GM21367 (cell line): ENCODE measurements at regions not wholly inside any gene's neighbourhood (a gene's known extent, or its start where the extent isn't known, plus 50 kb on each side); places are given as distances from the start of the nearest gene placed in this dataset.
"Not testable (repeated sequence)": the region's sequence is repeated elsewhere in the genome, so short reads cannot be mapped to it uniquely, and the experiment has no call there.

Experiments
- ATAC-seq: cut with Tn5 transposase; IDR thresholded peaks from one replicate; pipeline ENCODE4 v1.9.1; 2021; ENCODE audit not compliant: unreplicated experiment

- ATAC-seq, result no peak
Observed at GRCh38 chr6:27547157-27548075, 74.5 kb upstream of the ZNF184 start.

GRCh38 chr6:27546522-27546921, 73.6 kb upstream of the ZNF184 start:
- ATAC-seq, result no peak

- ATAC-seq, result no peak
Observed at GRCh38 chr6:27545271-27546046, 72.6 kb upstream of the ZNF184 start.

- ATAC-seq, result no peak
Observed at GRCh38 chr6:27544612-27545260, 71.8 kb upstream of the ZNF184 start.

- not testable (repeated sequence) for ATAC-seq
Observed at GRCh38 chr6:27544135-27544534, 71.2 kb upstream of the ZNF184 start.

GRCh38 chr6:27542485-27542884, 69.6 kb upstream of the ZNF184 start:
- ATAC-seq, result no peak

- no peak for ATAC-seq
Observed at GRCh38 chr6:27541933-27542297, 69.0 kb upstream of the ZNF184 start.

GRCh38 chr6:27541212-27541932, 68.5 kb upstream of the ZNF184 start:
- no peak for ATAC-seq

GRCh38 chr6:27539551-27539950, 66.6 kb upstream of the ZNF184 start:
- ATAC-seq, result no peak

GRCh38 chr6:27532820-27533538, 60.1 kb upstream of the ZNF184 start:
- ATAC-seq, result no peak

GRCh38 chr6:27531772-27532459, 59.0 kb upstream of the ZNF184 start:
- ATAC-seq, result no peak

- ATAC-seq, result not testable (repeated sequence)
Observed at GRCh38 chr6:27529796-27530195, 56.9 kb upstream of the ZNF184 start.

GRCh38 chr6:27528714-27529113, 55.8 kb upstream of the ZNF184 start:
- no peak for ATAC-seq
